Caco-2 (cell line): ENCODE measurements at regions not wholly inside any gene's neighbourhood (a gene's known extent, or its start where the extent isn't known, plus 50 kb on each side); places are given as distances from the start of the nearest gene placed in this dataset.

Experiments
- BruUV-seq: library from RNA; stranded (reverse); fragments of 400-500 nt; replicated peaks from 2 replicates; lab custom pipeline; 2021; lab: Mats Ljungman, UMichigan
- CTCF ChIA-PET: fragments of 300-600 bp; sonication (Branson Sonifier 250); formaldehyde crosslinking; loops from one replicate; lab custom pipeline; 2022; ENCODE audit warnings: antibody characterized with exemption; lab: Charles Lee
- POLR2A ChIA-PET: fragments of 300-600 bp; sonication (Branson Sonifier 250); formaldehyde crosslinking; loops from one replicate; lab custom pipeline; 2022; ENCODE audit warnings: antibody characterized with exemption; lab: Charles Lee
- DNase-seq, 2 experiments: peaks; one replicate each; pipeline versions ENCODE4 v3.0.0 to v3.0.0-alpha.2; 2020 to 2022
- H3K27me3 ChIP-seq: replicated peaks from 2 replicates; pipeline ENCODE4 v1.6.0; 2011; ENCODE audit warnings: low read length; ENCODE audit not compliant: control insufficient read depth, insufficient read depth
- H3K36me3 ChIP-seq: 2 replicates; pipeline ENCODE4 v1.5.1; 2011; ENCODE audit warnings: low read length; ENCODE audit not compliant: control insufficient read depth, insufficient read depth
- H3K4me1 ChIP-seq: fragments of 250-450 bp; sonication (Bioruptor Pico); 2 replicates; pipeline ENCODE4 v1.5.1; 2020; ENCODE audit warnings: mild to moderate bottlenecking
- H3K4me3 ChIP-seq: 2 replicates; pipeline ENCODE4 v1.5.1; 2011; ENCODE audit warnings: low read depth, mild to moderate bottlenecking, control low read depth, low read length
- H3K9me3 ChIP-seq: fragments of 250-450 bp; sonication (Bioruptor Pico); 2 replicates; pipeline ENCODE4 v1.5.1; 2020; ENCODE audit warnings: mild to moderate bottlenecking, moderate library complexity
- H3K27ac Mint-ChIP-seq: one replicate; pipeline ENCODE4 v1.8.0; 2022; ENCODE audit warnings: mixed read lengths; ENCODE audit not compliant: unreplicated experiment
- H3K27me3 Mint-ChIP-seq: one replicate; pipeline ENCODE4 v1.8.0; 2022; ENCODE audit warnings: mixed read lengths; ENCODE audit not compliant: insufficient read depth, unreplicated experiment
- H3K36me3 Mint-ChIP-seq: one replicate; pipeline ENCODE4 v1.8.0; 2022; ENCODE audit warnings: mild to moderate bottlenecking, mixed read lengths; ENCODE audit not compliant: insufficient read depth, unreplicated experiment
- H3K4me1 Mint-ChIP-seq: one replicate; pipeline ENCODE4 v1.8.0; 2022; ENCODE audit warnings: low read depth, mixed read lengths; ENCODE audit not compliant: unreplicated experiment
- H3K4me3 Mint-ChIP-seq: one replicate; pipeline ENCODE4 v1.8.0; 2022; ENCODE audit warnings: mild to moderate bottlenecking, moderate library complexity, mixed read lengths; ENCODE audit not compliant: unreplicated experiment
- H3K9me3 Mint-ChIP-seq: one replicate; pipeline ENCODE4 v1.8.0; 2022; ENCODE audit warnings: mixed read lengths; ENCODE audit not compliant: unreplicated experiment
- CTCF ChIP-seq, 2 experiments: fragments of 200-600 bp in 1 of 2; IDR thresholded peaks; 1 replicate in 1 of 2; 2 replicates in 1 of 2; pipeline versions ENCODE4 v1.5.1 to v1.8.0; 2011 to 2022; ENCODE audit warnings: antibody characterized with exemption in 1 of 2, control low read depth in 1 of 2, inconsistent platforms in 1 of 2, low read depth in 1 of 2, low read length in 1 of 2, mild to moderate bottlenecking in 1 of 2, moderate library complexity in 1 of 2; ENCODE audit not compliant: insufficient read depth in 1 of 2, severe bottlenecking in 1 of 2, unreplicated experiment in 1 of 2
- intact Hi-C: fragments of 100-400 bp; cut with micrococcal nuclease; formaldehyde crosslinking; loops from one replicate; pipeline ENCODE4 v1.10.0; 2022; ENCODE audit not compliant: unreplicated experiment

GRCh38 chr15:69593981-69594966, 141.7 kb downstream of the RPLP1 start:
- peak overlapping the region; percentile 78 for H3K27ac Mint-ChIP-seq
- peaks cover 27% of the 10 kb centered on the region for H3K4me1 Mint-ChIP-seq
- no peaks in the 10 kb centered on the region for H3K36me3 Mint-ChIP-seq
- DNase-seq, result peak; percentile 95 to 97
- H3K4me3 Mint-ChIP-seq, result peak overlapping the region; percentile 45
- no peaks in the 10 kb centered on the region for H3K9me3 Mint-ChIP-seq
- peaks cover 17% of the 10 kb centered on the region for H3K27me3 Mint-ChIP-seq
- POLR2A ChIA-PET, result interaction anchor here (0.6 kb wide), 3 partner anchors 13 to 305 kb away, joined by 3 to 10 read pairs (median 4); no protein-coding TSS in a partner anchor
- Histone ChIP-seq H3K36me3 (no peaks in the 10 kb centered on the region), H3K4me1 (peaks cover 43% of the 10 kb centered on the region), H3K9me3 (no peaks in the 10 kb centered on the region), H3K27me3 (no peaks in the 10 kb centered on the region), H3K4me3 (no peak overlapping the region)
- CTCF ChIA-PET, result interaction anchor here (0.5 to 1.7 kb wide), 9 partner anchors 10 to 991 kb away, joined by 3 to 7 read pairs (median 4); no protein-coding TSS in a partner anchor
- BruUV-seq, result no TSS peak
- no peak for TF ChIP-seq CTCF (IDR thresholded peaks at IDR 0.05; ENCODE audit: insufficient read depth in 1 of 2, low read depth in 1 of 2, low read length in 1 of 2, severe bottlenecking in 1 of 2, unreplicated experiment in 1 of 2)
- intact Hi-C loops, result loop anchor here (1.0 to 5.0 kb wide), 8 partner anchors 10 to 898 kb away; no protein-coding TSS in a partner anchor

- BruUV-seq, result no TSS peak
- no peaks in the 10 kb centered on the region for H3K36me3 Mint-ChIP-seq
- H3K27ac Mint-ChIP-seq, result peak overlapping the region; percentile 78
- peaks cover 19% of the 10 kb centered on the region for H3K27me3 Mint-ChIP-seq
- TF ChIP-seq CTCF (IDR thresholded peaks at IDR 0.05; ENCODE audit: insufficient read depth in 1 of 2, low read depth in 1 of 2, low read length in 1 of 2, severe bottlenecking in 1 of 2, unreplicated experiment in 1 of 2), result no peak
- peaks cover 27% of the 10 kb centered on the region for H3K4me1 Mint-ChIP-seq
- H3K27me3 ChIP-seq, result 0 out of 2 replicates have a peak, but pooled peaks cover 3% of the 10 kb centered on the region
- H3K4me1 ChIP-seq, result peaks cover 43% of the 10 kb centered on the region
- DNase-seq, result no peak
- no peaks in the 10 kb centered on the region for H3K36me3 ChIP-seq
- POLR2A ChIA-PET, result interaction anchor here (0.6 kb wide), 3 partner anchors 14 to 304 kb away, joined by 3 to 10 read pairs (median 4); no protein-coding TSS in a partner anchor
- H3K4me3 ChIP-seq, result no peak overlapping the region
- peak overlapping the region; percentile 45 for H3K4me3 Mint-ChIP-seq
- CTCF ChIA-PET, result interaction anchor here (1.0 to 1.7 kb wide), 7 partner anchors 9 to 133 kb away, joined by 3 to 7 read pairs (median 5); no protein-coding TSS in a partner anchor
- no peaks in the 10 kb centered on the region for H3K9me3 Mint-ChIP-seq
- intact Hi-C loops, result loop anchor here (2.0 kb wide), 1 partner anchor 504 kb away; no protein-coding TSS in a partner anchor
- no peaks in the 10 kb centered on the region for H3K9me3 ChIP-seq
These were observed 142.6 kb downstream of the RPLP1 start for GRCh38 chr15:69595009-69595791.
